Ishikawa (cell line): ENCODE measurements at regions not wholly inside any gene's neighbourhood (a gene's known extent, or its start where the extent isn't known, plus 50 kb on each side); places are given as distances from the start of the nearest gene placed in this dataset.

Experiments used
- CEBPB ChIP-seq: IDR thresholded peaks from 2 replicates; pipeline ENCODE4 v1.6.1; 2012
- CREB1 ChIP-seq: IDR thresholded peaks from 2 replicates; pipeline ENCODE4 v1.6.1; 2012; ENCODE audit warnings: low read depth
- EGR1 ChIP-seq: IDR thresholded peaks from 2 replicates; pipeline ENCODE4 v1.6.1; 2012
- EP300 ChIP-seq: IDR thresholded peaks from 2 replicates; pipeline ENCODE4 v1.6.1; 2012; ENCODE audit warnings: borderline replicate concordance
- FOXM1 ChIP-seq: IDR thresholded peaks from 2 replicates; pipeline ENCODE4 v1.6.1; 2012; ENCODE audit warnings: low read depth, borderline replicate concordance
- NFIC ChIP-seq: IDR thresholded peaks from 2 replicates; pipeline ENCODE4 v1.6.1; 2012
- RAD21 ChIP-seq: IDR thresholded peaks from 2 replicates; pipeline ENCODE4 v1.6.1; 2012; ENCODE audit warnings: low read depth
- TAF1 ChIP-seq: IDR thresholded peaks from 2 replicates; pipeline ENCODE4 v1.6.1; 2012; ENCODE audit warnings: low read depth, mild to moderate bottlenecking
- TCF12 ChIP-seq: IDR thresholded peaks from 2 replicates; pipeline ENCODE4 v1.6.1; 2012; ENCODE audit warnings: low read depth
- TEAD4 ChIP-seq: IDR thresholded peaks from 2 replicates; pipeline ENCODE4 v1.6.1; 2012
- YY1 ChIP-seq: IDR thresholded peaks from 2 replicates; pipeline ENCODE4 v1.6.1; 2012; ENCODE audit warnings: low read depth
- ZBTB7A ChIP-seq: IDR thresholded peaks from 2 replicates; pipeline ENCODE4 v1.6.1; 2012; ENCODE audit warnings: low read depth
- TF ChIP-seq, protein P1 (sequence below): IDR thresholded peaks from 2 replicates; pipeline ENCODE4 v1.6.1; 2012
- TF ChIP-seq, protein P2 (sequence below): IDR thresholded peaks from 2 replicates; pipeline ENCODE4 v1.6.1; 2012
- TF ChIP-seq, protein P3 (sequence below): IDR thresholded peaks from 2 replicates; pipeline ENCODE4 v1.6.1; 2012; ENCODE audit warnings: low read depth, mild to moderate bottlenecking

DNA sequence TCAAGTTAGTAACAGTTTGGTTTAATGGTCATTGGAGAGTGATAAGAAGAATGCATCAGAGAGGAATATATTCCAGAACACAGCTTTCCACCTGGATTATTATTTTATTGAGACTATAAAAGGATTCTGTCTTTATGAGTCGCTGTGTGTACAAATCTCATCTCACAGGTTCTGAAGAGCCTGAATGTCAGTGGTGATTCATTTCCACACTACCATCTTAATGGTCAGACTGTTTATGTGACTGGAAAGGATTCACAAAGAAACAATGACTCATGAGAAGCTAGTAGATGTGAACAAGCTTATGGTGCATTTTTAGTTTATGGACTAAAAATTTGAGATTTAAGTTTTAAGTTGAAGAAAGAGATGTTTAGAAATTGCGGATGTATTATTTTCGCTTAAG, 685.4 kb upstream of the NRXN1 start:
- no peak for TF ChIP-seq CREB1
- TF ChIP-seq TAF1, result no peak
- TF ChIP-seq EGR1, result no peak
- no peak for TF ChIP-seq NFIC
- TF ChIP-seq, protein P1, sequence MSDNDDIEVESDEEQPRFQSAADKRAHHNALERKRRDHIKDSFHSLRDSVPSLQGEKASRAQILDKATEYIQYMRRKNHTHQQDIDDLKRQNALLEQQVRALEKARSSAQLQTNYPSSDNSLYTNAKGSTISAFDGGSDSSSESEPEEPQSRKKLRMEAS, result no peak
- TF ChIP-seq EP300, result no peak
- no peak for TF ChIP-seq CEBPB
- no peak for TF ChIP-seq ZBTB7A
- TF ChIP-seq YY1, result no peak
- TF ChIP-seq TCF12, result no peak
- TF ChIP-seq TEAD4, result no peak
- TF ChIP-seq, protein P2, sequence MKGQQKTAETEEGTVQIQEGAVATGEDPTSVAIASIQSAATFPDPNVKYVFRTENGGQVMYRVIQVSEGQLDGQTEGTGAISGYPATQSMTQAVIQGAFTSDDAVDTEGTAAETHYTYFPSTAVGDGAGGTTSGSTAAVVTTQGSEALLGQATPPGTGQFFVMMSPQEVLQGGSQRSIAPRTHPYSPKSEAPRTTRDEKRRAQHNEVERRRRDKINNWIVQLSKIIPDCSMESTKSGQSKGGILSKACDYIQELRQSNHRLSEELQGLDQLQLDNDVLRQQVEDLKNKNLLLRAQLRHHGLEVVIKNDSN, result no peak
- TF ChIP-seq, protein P3, sequence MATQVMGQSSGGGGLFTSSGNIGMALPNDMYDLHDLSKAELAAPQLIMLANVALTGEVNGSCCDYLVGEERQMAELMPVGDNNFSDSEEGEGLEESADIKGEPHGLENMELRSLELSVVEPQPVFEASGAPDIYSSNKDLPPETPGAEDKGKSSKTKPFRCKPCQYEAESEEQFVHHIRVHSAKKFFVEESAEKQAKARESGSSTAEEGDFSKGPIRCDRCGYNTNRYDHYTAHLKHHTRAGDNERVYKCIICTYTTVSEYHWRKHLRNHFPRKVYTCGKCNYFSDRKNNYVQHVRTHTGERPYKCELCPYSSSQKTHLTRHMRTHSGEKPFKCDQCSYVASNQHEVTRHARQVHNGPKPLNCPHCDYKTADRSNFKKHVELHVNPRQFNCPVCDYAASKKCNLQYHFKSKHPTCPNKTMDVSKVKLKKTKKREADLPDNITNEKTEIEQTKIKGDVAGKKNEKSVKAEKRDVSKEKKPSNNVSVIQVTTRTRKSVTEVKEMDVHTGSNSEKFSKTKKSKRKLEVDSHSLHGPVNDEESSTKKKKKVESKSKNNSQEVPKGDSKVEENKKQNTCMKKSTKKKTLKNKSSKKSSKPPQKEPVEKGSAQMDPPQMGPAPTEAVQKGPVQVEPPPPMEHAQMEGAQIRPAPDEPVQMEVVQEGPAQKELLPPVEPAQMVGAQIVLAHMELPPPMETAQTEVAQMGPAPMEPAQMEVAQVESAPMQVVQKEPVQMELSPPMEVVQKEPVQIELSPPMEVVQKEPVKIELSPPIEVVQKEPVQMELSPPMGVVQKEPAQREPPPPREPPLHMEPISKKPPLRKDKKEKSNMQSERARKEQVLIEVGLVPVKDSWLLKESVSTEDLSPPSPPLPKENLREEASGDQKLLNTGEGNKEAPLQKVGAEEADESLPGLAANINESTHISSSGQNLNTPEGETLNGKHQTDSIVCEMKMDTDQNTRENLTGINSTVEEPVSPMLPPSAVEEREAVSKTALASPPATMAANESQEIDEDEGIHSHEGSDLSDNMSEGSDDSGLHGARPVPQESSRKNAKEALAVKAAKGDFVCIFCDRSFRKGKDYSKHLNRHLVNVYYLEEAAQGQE, result no peak
- TF ChIP-seq FOXM1, result no peak
- TF ChIP-seq RAD21, result no peak

DNA sequence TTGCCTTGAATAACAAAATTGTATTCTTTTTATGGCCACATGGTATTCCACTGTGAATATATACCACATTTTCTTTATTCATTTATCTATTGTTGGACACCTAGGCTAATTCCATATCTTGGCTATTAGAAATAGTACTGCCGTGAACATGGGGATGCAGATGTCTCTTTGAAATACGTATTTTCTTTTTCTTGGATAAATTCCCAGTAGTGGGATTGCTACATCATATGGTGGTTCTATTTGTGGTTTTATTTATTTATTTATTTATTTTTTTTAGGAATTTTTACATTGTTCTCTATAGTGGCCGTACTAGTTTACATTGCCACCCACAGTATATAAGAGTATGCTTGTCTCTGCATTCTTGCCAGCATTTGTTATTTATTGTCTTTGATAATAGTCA, 679.8 kb upstream of the NRXN1 start:
- TF ChIP-seq CREB1 (no peak), EP300 (no peak), CEBPB (no peak), TEAD4 (no peak), ZBTB7A (no peak), TCF12 (no peak), FOXM1 (no peak), TAF1 (no peak)

DNA sequence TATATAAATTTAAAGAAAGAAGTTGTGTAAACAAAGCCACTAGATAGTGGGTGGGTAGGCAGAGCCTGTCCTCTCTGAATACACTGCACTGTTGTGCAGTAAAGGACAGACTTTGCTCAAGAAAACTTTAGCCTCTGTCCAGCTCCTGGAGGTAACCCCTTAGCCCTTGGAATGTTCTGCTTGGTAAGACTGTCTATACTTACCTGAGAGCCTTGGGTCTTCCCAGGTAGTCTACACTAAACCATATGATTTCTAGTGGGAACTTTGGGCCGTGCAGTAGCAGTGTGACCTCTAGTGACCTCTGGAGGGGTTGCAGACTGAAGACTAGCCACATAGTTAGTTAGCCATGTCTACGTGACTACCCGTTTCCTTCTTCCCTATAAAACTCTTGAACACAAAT, 678.3 kb upstream of the NRXN1 start:
- TF ChIP-seq EP300, result no peak
- peak; percentile 58 for TF ChIP-seq RAD21
- TF ChIP-seq, protein P1, result no peak
- no peak for TF ChIP-seq YY1
- TF ChIP-seq FOXM1, result no peak

DNA sequence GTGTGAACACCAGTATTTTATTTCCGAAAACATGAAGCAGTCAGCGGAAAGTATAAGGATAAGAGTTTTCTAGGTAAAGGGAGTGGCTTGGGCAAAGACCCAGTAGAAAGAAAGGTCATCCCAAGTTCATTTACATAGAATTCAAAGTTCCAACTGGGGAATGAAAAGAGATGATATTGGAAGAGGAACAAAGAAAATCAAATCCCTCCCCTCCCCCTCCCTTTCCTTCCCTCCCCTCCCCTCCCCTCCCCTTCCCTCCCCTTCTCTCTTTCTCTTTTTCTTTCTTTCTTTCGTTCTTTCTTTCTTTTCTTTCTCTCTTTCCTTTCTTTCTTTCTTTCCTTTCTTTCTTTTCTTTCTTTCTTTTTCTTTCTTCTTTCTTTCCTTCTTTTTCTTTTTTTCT, 675.7 kb upstream of the NRXN1 start:
- TF ChIP-seq TAF1 (no peak), RAD21 (no peak), CEBPB (no peak), YY1 (no peak), NFIC (no peak), EP300 (no peak)
- TF ChIP-seq, protein P3, result no peak
- TF ChIP-seq, protein P1, result no peak

DNA sequence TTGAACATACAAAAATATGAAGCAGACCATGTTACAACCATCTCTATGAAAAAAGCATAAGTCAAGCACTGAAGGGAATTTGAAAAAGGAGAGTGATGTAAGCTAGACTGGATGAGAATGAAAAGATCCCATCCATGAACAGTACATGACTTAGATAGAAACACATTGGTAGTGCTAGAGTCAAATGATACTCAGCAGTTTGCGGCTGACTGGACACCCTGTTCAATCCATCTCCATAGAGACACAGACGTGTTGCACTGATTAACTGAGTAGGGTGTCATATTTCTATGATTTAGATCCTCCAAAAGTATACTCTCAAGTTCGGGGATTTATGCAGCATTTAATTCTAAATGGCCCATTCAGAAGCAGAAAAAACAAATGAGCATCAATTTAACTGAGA, 674.3 kb upstream of the NRXN1 start:
- no peak for TF ChIP-seq CEBPB
- TF ChIP-seq, protein P1, result no peak
- TF ChIP-seq CREB1, result no peak
- no peak for TF ChIP-seq FOXM1
- TF ChIP-seq RAD21, result no peak
- TF ChIP-seq, protein P2, result no peak
- TF ChIP-seq NFIC, result no peak

DNA sequence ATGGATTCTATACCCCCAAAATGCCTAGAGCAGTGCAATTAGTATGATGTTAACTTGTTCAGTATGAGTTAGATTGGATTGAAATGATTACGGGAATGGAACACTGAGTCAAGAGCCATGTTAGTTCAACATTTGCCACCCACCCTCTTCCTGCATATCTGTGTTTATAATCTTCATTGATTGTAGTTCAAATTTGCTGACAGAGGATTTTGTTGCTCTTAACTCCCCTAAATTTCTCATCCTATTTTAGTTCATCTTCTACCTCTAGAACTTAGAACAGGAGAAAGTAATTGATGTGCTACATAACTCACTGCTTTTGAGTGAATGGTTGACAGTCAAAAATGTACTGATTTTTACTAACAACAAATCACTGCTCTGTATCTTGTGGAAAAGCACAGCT, 673.5 kb upstream of the NRXN1 start:
- TF ChIP-seq FOXM1 (no peak), YY1 (no peak), EP300 (no peak), TCF12 (no peak), NFIC (no peak), EGR1 (no peak), TAF1 (no peak), TEAD4 (no peak), RAD21 (no peak), CREB1 (no peak)
- TF ChIP-seq, protein P3, result no peak
- TF ChIP-seq, protein P2, result no peak
- TF ChIP-seq, protein P1, result no peak
